GM06990 (cell line): ENCODE measurements at regions not wholly inside any gene's neighbourhood (a gene's known extent, or its start where the extent isn't known, plus 50 kb on each side); places are given as distances from the start of the nearest gene placed in this dataset.

Experiments
- DNase-seq: peaks from one replicate; pipeline ENCODE4 v3.0.0-alpha.2; 2011; ENCODE audit not compliant: insufficient read length; ENCODE audit errors: extremely low read depth
- H3K27me3 ChIP-seq: replicated peaks from 2 replicates; pipeline ENCODE4 v1.6.0; 2011; ENCODE audit warnings: low read length; ENCODE audit not compliant: control insufficient read depth, insufficient read depth
- H3K36me3 ChIP-seq: 2 replicates; pipeline ENCODE4 v1.5.1; 2011; ENCODE audit warnings: low read length; ENCODE audit not compliant: control insufficient read depth, insufficient read depth
- H3K4me3 ChIP-seq: replicated peaks from 2 replicates; pipeline ENCODE4 v1.5.1; 2011; ENCODE audit warnings: low read depth, mild to moderate bottlenecking, control low read depth, low read length
- TF ChIP-seq, protein P1 (sequence below): IDR thresholded peaks from 2 replicates; pipeline ENCODE4 v1.5.1; 2011; ENCODE audit warnings: low read length, control low read depth, mild to moderate bottlenecking, inconsistent platforms; ENCODE audit not compliant: insufficient read depth, poor library complexity, severe bottlenecking

GRCh38 chr2:220674033-220674432 lies 898.1 kb downstream of the EPHA4 start:
- no peak overlapping the region for H3K4me3 ChIP-seq
- DNase-seq, result peak; percentile 6
- no peaks in the 10 kb centered on the region for H3K36me3 ChIP-seq
- H3K27me3 ChIP-seq, result no peaks in the 10 kb centered on the region
- TF ChIP-seq, protein P1, sequence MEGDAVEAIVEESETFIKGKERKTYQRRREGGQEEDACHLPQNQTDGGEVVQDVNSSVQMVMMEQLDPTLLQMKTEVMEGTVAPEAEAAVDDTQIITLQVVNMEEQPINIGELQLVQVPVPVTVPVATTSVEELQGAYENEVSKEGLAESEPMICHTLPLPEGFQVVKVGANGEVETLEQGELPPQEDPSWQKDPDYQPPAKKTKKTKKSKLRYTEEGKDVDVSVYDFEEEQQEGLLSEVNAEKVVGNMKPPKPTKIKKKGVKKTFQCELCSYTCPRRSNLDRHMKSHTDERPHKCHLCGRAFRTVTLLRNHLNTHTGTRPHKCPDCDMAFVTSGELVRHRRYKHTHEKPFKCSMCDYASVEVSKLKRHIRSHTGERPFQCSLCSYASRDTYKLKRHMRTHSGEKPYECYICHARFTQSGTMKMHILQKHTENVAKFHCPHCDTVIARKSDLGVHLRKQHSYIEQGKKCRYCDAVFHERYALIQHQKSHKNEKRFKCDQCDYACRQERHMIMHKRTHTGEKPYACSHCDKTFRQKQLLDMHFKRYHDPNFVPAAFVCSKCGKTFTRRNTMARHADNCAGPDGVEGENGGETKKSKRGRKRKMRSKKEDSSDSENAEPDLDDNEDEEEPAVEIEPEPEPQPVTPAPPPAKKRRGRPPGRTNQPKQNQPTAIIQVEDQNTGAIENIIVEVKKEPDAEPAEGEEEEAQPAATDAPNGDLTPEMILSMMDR, result no peak

DNA sequence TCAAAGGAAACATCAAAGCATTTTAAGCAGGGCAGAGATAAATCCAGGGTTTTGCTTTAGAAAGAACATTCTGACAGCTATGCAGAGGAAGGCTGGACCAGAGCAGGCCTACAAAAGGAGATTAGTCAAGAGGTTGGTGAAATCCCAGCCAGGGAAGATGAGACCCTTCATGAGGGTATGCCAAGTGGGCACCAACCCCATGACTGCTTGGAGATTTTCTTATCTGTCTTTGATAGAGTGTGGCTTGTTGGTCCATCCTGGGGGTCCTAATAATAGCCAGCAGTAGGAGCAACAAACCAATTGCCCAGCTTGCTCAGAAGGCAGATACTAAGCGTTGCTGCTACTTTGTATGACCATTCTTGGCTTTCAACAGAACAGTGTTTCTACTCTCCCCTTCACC lies 895.4 kb downstream of the EPHA4 start:
- Histone ChIP-seq H3K36me3 (no peaks in the 10 kb centered on the region), H3K27me3 (no peaks in the 10 kb centered on the region), H3K4me3 (no peak overlapping the region)
- DNase-seq, result no peak
- TF ChIP-seq, protein P1, result no peak

DNA sequence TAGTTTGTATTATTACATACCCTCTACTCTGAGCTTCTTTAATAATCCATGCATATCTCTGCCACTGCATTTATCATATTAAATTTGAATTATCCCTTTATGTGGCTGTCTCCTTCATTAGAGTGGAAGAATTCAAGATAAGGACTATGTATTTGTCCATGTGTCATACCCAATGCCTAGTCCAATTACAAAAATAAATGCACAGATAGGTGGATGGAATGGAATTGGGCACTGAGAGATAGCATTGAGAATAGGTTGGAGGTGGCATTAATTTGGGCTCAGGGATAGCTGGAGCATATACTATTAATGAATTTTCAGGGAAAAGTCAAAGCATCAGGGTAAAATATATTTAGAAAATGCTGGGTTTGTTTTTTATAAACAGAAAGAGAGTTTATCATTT lies 893.2 kb downstream of the EPHA4 start:
- no peaks in the 10 kb centered on the region for H3K27me3 ChIP-seq
- H3K4me3 ChIP-seq, result no peak overlapping the region
- H3K36me3 ChIP-seq, result no peaks in the 10 kb centered on the region

GRCh38 chr2:220682616-220683015 lies 889.5 kb downstream of the EPHA4 start:
- TF ChIP-seq, protein P1, result no peak
- no peak for DNase-seq
- no peaks in the 10 kb centered on the region for H3K36me3 ChIP-seq
- no peaks in the 10 kb centered on the region for H3K27me3 ChIP-seq
- H3K4me3 ChIP-seq, result no peak overlapping the region

More for the DNA sequence above, 893.2 kb downstream of the EPHA4 start:
- DNase-seq, result no peak
- TF ChIP-seq, protein P1, result no peak

GRCh38 chr2:220684099-220684498 lies 888.0 kb downstream of the EPHA4 start:
- Histone ChIP-seq H3K27me3 (no peaks in the 10 kb centered on the region), H3K36me3 (no peaks in the 10 kb centered on the region), H3K4me3 (no peak overlapping the region)
- DNase-seq, result no peak
- TF ChIP-seq, protein P1, result no peak

DNA sequence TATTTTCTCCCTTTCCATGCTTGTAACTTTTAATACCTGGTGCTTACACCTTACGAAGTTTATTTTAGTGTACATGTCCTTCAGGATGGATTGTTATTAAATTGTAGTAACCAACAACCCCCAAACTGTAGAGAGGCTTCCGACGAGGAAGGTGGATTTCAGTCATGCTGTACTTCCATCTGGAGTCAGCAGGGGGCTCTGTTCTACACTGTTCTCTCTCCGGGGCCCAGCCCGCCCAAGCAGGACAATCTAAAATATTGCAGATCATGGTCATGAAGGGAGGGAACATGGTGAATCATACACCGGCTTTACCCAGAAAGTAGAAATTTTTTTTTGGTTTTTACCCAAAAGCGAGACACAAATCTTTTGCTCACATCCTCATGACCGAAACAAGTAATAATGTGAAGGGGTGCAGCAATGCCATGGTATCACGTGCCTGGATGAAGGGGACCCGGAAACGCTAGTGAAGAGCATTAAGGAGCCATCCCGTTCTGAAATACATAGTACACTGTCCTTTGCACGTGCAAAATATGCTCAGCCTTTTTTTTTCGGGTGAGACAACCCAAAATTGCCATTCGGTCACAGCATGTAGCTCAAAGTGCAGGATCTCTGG lies 884.8 kb downstream of the EPHA4 start:
- Histone ChIP-seq H3K27me3 (no peaks in the 10 kb centered on the region), H3K4me3 (no peak overlapping the region), H3K36me3 (no peaks in the 10 kb centered on the region)
- DNase-seq, result peak; percentile 4
- TF ChIP-seq, protein P1, result peak; percentile 82
